Mesenteric fat pad (tissue), 1 donor: ENCODE measurements at regions not wholly inside any gene's neighbourhood (a gene's known extent, or its start where the extent isn't known, plus 50 kb on each side); places are given as distances from the start of the nearest gene placed in this dataset.

Experiments used
- DNase-seq: peaks from one replicate; pipeline ENCODE4 v3.0.0-alpha.2; 2020; ENCODE audit warnings: low spot score
- donor health status: DM: yes; HTN: yes; CAD: no.

- no peak for DNase-seq
Measured at GRCh38 chr7:42389697-42390096, 152.7 kb upstream of the GLI3 start.

GRCh38 chr7:42385912-42386311, 148.9 kb upstream of the GLI3 start:
- DNase-seq: no peak

- no peak for DNase-seq
Measured at GRCh38 chr7:42381161-42381560, 144.2 kb upstream of the GLI3 start.

GRCh38 chr7:42380401-42380800, 143.4 kb upstream of the GLI3 start:
- no peak for DNase-seq

- DNase-seq: no peak
Measured at GRCh38 chr7:42378149-42378548, 141.1 kb upstream of the GLI3 start.

GRCh38 chr7:42373285-42373684, 136.3 kb upstream of the GLI3 start:
- no peak for DNase-seq

GRCh38 chr7:42372479-42372878, 135.5 kb upstream of the GLI3 start:
- DNase-seq: no peak

GRCh38 chr7:42359946-42360345, 122.9 kb upstream of the GLI3 start:
- no peak for DNase-seq

- no peak for DNase-seq
Measured at GRCh38 chr7:42351316-42351935, 114.4 kb upstream of the GLI3 start.

- DNase-seq: no peak
Measured at GRCh38 chr7:42350801-42351200, 113.8 kb upstream of the GLI3 start.

GRCh38 chr7:42348631-42349030, 111.6 kb upstream of the GLI3 start:
- no peak for DNase-seq

GRCh38 chr7:42348071-42348470, 111.1 kb upstream of the GLI3 start:
- no peak for DNase-seq

GRCh38 chr7:42347616-42348015, 110.6 kb upstream of the GLI3 start:
- no peak for DNase-seq

- no peak for DNase-seq
Measured at GRCh38 chr7:42345478-42346299, 108.7 kb upstream of the GLI3 start.

GRCh38 chr7:42344198-42344755, 107.3 kb upstream of the GLI3 start:
- no peak for DNase-seq

- no peak for DNase-seq
Measured at GRCh38 chr7:42342381-42342780, 105.4 kb upstream of the GLI3 start.

- no peak for DNase-seq
Measured at GRCh38 chr7:42340436-42340835, 103.4 kb upstream of the GLI3 start.

- no peak for DNase-seq
Measured at GRCh38 chr7:42338916-42339540, 102.0 kb upstream of the GLI3 start.

- DNase-seq: no peak
Measured at GRCh38 chr7:42338231-42338915, 101.4 kb upstream of the GLI3 start.

- DNase-seq: no peak
Measured at GRCh38 chr7:42337225-42337905, 100.4 kb upstream of the GLI3 start.

GRCh38 chr7:42332605-42333222, 95.7 kb upstream of the GLI3 start:
- no peak for DNase-seq
